Stimulated activated CD4-positive, alpha-beta T cell treated with anti-CD3 and anti-CD28 coated beads, Interleukin-12 subunit alpha, Interleukin-12 subunit beta, amount 100 ng/mL, for 24 hours (primary cell): ENCODE measurements at regions not wholly inside any gene's neighbourhood (a gene's known extent, or its start where the extent isn't known, plus 50 kb on each side); places are given as distances from the start of the nearest gene placed in this dataset.
"Not testable (repeated sequence)": the region's sequence is repeated elsewhere in the genome, so short reads cannot be mapped to it uniquely, and the experiment has no call there.

ENCODE experiments used
- DNase-seq, 2 experiments: peaks; one replicate each; pipeline ENCODE4 v3.0.0-alpha.2; 2020; ENCODE audit warnings: low read depth in 2 of 2

DNA sequence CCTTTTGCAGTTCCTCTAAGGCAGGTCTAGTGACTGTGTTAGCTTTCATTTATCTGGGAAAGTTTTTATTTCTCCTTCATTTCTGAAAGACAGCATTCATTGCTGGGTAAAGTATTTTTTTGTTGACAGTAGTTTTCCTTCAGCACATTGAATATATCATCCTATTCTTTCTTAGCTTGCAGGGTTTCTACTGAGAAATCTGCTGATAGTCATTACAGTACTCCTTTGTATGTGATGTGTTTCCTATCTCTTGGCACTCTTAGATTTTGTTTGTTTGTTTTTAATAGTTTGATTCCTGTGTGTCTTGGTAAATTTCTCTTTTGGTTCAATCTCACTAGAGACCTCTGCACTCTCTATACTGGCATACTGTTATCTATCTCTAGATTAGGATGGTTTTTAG, 1667.9 kb downstream of the SLITRK1 start:
- no peak for DNase-seq

DNA sequence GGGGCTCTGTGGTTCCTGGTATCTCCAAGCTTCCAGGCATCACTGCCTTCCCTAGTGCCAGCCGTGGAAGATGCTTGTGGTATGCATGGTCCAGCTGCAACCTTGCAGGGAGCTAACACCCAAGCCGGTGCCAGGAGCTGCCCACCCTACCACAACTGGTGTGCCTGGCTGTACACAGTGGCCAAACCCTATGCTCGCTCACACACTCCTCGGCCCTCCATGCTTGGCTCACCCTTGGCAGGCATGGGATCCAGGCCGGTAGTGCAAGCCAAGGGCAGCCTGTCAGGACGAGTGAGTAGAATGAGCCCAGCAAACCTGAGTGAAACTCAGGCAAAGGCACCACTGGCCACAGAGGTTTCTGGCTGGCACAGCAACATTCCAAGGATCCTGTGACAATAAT, 1676.0 kb downstream of the SLITRK1 start:
- DNase-seq, result no peak

DNA sequence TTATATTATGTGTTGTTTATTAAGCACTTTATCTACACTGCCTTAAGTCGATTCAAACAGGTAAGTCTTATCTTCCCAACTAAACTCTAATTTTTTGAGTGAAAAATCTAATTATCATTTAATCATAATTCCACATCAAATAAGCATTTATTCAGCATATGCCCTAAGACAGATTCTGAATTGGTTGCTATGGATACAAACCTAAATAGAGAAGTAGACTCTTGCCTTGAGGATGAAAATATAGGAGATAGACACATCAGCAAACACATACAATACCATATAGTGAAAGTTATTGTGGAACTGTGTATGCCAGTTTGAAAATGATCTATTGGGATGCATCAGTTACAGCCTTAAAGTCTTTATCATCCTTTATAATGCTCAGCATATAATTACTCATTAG, 1679.9 kb downstream of the SLITRK1 start:
- no peak for DNase-seq

DNA sequence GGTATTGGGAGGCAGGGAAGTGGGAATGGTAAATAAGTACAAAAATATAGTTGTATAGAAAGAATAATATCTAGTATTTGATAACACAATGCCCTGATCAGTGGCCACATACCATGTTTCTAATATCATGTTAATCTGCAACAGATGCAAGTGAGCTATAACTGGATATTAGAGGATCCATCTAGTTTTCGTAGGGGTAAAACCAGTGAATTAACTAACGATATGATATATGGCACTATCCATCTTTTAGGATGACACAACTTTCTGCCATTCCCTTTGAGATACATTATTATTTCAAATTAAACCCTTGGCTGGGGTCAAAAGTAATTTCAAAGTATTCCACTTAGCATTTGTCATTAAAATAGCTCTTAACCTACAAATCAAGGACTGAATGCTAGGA, 1686.2 kb downstream of the SLITRK1 start:
- DNase-seq, result no peak

DNA sequence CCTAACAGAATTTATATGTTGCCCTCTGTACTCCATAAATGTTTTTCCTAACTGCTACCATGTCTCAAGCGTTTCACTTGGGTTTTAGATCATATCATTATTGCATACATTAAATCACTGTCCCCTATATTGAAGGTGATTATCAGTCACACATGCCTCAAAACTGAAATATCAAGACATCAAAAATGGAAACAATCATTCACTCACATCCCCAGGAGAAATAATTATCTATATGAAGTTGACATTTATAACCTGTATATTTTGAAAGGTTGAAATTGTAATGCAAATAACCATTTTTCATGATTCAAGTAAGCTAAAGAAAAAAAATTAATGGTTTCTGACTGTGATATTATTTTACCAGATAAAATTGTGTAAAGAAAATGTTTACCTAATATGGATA, 1695.0 kb downstream of the SLITRK1 start:
- no peak for DNase-seq

DNA sequence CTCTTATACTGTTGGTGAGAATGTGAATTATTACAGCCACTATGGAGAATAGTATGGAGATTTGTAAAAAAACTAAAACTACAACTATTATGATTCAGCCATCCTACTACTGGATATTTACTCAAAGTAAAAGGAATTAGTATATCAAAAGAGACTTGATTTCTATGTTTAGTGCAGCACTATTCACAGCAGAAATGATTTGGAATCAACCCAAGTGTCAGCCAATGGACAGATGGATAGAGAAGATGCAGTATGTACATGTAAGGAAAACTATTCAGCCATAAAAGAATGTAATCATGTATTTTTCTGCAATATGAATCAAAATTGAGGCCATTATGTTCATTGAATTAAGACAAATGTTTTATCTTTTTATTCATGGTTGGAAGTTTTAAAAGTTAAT, 1705.5 kb downstream of the SLITRK1 start:
- DNase-seq, result no peak

DNA sequence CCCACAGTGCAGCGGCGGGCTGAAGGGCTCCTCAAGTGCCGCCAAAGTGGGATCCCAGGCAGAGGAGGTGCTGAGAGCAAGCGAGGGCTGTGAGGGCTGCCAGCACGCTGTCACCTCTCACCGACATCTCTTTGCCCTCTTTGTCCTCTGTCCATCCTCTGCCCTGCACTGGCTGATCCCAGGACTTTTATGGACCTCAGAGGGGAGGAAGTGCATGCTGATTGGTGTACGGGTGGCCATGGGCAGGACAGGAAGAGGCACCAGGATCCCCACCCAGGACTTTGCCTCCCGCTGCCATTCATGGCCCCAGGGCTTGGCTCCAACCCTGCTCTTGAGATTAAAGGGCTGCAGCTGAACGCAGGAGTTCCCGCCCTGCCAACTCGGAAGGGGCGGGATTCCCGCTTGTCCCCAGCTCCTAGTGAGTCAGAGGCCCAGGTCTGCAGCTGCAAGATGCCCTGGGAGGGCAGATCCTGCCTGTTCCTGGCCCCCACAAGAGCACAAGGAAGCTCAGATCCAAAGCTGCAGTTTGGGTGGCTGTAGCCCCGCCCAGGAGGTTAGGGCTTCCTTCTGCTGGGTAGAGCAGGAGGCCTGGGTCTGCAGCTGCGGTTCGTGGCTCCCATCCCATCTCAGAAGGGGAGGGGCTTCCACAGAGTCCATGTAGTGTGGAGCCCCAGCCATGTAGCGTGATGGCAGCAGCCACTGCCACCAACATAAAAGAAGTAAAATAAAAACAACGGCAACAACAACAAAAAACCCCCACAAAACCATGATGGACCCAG, 1716.7 kb downstream of the SLITRK1 start:
- no peak for DNase-seq

DNA sequence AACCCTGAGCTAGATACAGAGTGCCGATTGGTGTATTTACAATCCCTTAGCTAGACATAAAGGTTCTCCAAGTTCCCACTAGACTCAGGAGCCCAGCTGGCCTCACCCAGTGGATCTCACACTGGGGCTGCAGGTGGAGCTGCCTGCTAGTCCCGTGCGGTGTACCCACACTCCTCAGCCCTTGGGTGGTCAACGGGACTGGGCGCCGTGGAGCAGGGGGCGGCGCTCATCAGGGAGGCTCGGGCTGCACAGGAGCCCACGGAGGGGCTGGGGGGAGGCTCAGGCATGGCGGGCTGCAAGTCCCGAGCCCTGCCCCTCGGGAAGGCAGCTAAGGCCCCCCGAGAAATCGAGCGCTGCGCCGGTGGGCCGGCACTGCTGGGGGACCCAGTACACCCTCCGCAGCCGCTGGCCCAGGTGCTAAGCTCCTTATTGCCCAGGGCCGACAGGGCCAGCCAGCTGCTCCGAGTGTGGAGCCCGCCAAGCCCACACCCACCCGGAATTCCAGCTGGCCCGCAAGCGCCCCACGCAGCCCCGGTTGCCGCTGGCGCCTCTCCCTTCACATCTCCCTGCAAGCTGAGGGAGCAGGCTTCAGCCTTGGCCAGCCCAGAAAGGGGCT, 1717.4 kb downstream of the SLITRK1 start:
- DNase-seq, result not testable (repeated sequence)

DNA sequence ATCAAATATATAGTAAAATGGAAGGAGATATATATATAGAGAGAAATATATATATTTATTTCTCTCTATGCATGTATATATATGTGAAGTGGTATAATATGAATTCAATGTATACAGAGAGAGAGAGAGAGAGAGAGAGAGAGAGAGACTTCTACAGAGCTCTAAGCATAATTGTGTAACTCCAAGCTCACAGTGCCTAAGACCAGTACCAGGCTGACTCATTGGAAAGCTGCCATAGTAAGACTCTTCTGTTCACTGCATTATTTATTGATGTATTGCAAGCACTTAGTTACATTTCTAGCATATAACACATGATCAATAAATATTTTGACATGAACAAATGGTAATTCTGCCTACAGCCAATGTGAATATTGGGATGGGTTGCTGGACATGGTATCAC, 1734.7 kb downstream of the SLITRK1 start:
- no peak for DNase-seq

DNA sequence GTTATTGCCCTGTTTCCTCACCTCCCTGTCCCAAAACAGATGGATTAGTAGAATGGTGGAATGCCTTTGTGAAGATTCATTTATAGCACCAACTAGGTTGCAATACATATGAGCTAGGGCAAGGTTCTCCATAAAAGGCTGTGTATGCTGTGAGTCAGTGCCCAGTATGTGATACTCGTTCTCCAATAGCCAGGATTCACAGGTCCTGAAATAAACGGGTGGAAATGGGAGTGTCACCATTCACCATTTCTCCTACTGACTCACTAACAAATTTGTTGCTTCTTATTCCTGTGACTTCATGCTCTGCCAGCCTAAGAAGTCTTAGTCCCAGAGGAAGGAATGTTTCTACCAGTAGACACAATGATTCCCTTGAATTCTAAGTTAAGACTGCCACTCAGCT, 1745.4 kb downstream of the SLITRK1 start:
- DNase-seq, result no peak

DNA sequence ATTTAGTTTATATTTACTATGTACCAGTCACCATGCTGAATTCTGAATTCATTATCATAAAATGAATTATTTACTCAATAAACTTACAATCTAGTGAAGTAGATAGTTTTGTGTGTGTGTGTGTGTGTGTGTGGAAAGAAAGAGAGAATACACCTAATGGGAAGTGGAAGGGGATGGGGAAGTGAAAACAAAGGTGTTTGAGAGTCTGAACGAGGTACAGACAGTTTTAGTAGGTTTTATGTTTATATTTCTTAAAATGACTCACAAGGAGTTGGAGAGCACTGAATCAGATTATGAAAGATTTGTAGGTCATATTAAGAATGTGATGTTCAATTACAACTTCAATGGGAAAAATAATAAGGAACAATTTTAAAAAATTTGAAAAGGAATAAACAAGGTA, 1753.0 kb downstream of the SLITRK1 start:
- DNase-seq, result no peak

DNA sequence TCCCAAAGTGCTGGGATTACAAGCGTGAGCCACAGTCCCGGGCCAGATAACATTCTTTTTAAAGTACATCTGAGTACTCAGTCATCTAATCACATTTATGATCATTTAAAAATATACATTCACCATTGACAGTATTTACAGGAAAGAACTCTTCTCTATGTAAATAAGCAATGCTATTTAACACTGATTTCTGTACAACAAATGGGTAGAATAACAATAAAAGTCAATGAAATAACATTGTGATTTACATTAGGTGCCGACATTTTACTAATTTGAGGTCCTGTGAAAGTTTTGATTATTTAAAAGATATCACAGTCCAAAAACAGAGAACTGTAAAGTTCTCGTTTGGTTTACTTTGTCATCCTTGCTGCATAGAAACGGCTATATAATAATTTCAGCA, 1763.7 kb downstream of the SLITRK1 start:
- DNase-seq, result no peak

DNA sequence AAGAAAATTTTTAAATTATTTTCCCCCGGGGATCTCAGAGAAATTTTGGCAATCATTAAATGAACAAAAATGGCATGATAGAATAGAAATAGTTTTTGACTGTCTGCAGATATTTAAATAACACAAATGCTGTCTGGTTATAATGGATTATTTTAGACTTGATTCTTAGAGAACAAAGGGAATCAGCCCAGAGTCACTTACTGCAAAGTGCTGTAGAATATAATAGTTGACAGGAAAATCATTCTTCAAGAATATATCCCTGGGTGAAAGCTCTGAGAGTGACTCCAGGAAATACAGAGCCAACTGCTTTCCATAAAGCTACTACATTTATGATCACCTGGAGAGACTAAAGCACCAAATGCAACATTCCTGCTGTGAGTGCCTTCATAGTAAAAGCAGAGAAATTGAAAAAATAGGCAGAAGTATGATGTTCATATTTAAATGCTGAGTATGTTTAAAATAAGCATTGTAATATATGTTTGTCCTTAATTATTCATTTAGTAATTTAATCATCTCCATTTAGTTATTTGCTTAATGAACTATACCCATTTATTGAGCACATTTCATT, 1765.8 kb downstream of the SLITRK1 start:
- DNase-seq, result no peak

DNA sequence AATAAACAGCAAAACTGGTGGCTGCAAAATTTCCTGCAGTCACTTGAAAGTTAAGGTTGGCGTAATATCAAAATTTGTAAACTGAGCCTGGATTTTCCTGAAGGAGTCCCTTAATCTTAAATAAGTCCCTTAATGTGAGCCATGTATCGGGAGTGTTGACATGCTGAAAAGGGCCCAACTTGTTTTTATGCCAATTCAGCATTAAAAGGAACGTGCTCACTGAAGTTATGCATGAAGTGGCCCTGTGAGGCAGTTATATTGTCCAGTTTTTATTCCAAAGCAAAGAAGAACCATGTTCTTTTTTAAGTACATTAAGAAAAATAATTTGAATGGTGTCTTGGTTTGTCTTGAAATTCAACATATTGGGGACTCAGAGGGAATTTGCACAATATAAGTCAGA, 1766.9 kb downstream of the SLITRK1 start:
- no peak for DNase-seq

DNA sequence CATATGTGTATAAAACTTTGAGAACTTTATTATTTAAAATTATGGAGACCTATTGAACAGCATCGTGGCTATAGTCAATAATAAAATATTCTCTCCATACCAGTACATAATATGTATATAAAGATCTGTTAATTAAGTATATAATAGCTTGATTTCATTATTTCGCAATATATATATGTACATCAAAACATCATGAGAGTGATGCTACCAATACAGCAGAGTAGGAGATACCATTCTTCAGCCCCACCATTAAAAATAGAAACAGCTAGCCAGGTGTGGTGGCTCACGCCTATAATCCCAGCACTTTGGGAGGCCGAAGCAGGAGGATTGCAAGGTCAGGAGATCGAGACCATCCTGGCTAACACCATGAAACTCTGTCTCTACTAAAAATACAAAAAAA, 1755.3 kb upstream of the SPRY2 start:
- DNase-seq, result no peak

DNA sequence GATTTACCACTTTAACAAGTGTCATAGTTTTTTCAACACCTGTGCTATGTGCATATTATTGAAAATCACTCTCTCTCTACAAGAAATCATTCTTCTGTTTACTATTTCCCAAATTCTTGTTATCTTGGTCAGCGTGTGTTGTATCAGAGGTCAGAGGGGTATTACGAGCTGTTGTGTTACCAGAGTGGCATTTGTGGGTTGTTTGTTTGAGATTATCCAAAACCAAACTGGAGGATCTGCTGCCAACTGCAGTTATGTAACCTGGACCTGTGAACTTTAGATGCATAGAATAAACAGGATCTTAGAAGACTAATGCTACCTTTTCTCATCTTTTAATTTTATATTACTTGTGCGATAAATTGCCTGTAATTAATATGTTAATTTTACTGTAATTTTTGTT, 1751.4 kb upstream of the SPRY2 start:
- DNase-seq, result no peak

DNA sequence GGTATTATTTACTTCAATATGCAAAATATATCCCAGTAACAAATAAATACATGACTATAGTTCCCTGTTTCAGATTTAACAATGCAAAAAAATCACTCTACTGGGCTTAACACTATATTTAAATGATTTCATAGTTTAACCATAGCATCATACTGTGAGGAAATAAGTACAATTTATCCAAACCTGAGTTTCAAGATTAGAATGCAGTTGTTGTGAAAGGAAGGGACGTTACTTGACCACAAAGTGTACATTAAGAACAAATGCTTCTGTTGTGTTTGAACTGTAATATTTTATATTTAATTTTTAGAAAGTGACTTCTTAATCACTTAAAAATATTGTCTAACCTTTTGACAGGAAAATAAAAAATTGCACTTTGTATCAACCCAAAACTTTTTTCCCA, 1747.9 kb upstream of the SPRY2 start:
- no peak for DNase-seq

DNA sequence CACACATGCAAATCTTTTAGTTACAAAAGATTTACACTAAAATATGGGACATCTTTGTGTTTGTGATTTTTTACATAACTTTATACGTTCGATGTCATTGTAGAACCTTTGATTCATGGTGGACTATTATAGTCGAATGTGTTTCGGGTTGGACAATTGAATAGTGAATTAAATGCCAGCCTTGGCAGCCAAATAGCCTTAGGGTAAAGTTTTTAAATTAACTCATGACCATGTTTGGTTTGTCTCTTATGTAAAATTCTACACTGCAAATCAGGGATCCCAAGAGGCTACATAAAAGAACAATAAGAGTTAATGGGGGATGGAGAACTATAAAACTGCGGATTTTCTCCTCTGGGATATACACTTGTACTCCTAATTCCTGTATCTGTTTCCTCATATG, 1735.6 kb upstream of the SPRY2 start:
- no peak for DNase-seq

DNA sequence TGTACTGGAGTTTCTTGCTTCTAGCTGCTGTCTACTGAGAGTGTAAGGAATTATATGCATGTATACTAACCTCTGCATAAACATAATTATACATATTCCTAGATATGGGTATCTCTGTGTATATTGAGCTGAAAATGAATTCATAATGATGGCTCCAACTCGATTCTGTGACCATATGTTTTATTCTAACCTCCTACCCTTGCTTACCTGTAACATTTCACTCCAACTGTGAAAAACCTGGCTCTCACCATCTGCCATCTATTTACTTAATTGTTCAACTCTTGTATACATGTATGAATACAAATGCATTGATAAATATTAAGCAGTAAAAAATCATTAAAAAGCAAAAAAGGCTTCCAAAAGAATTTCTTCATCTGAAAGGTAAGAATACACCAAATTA, 1729.5 kb upstream of the SPRY2 start:
- DNase-seq, result no peak

DNA sequence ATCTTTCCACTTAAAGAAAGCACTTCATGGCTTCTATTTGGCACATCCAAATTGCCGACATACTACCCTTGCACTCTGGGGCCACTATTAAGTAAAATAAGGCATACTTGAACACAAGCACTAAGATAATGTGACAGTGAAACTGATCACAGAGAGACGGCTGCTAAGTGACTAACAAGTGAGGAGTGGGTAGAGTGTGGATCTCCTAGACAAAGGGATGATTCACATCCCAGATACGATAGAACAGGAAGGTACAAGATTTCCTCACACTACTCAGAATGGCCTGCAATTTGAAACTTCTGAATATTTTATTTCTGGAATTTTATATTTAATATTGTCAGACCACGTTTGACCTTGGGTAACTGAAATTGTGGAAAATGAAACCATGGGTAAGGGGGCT, 1721.8 kb upstream of the SPRY2 start:
- DNase-seq, result no peak

DNA sequence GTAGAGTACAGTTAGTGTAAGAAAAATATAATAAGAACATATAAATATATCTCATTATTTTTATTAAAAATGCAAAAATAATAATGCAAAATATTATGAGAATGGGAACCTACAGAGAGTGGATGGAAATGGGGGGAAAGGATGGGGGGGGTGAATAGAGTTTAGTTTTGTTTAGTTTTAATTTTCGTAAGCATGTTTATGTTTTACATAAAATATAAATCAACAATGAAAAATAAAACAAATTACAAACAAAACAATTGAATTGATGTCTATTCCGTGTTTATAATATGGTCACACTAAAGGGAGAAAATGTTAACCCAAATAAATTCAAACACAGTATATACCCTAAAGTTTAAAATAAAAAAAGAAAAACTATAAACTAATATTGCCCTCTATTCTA, 1717.4 kb upstream of the SPRY2 start:
- no peak for DNase-seq

DNA sequence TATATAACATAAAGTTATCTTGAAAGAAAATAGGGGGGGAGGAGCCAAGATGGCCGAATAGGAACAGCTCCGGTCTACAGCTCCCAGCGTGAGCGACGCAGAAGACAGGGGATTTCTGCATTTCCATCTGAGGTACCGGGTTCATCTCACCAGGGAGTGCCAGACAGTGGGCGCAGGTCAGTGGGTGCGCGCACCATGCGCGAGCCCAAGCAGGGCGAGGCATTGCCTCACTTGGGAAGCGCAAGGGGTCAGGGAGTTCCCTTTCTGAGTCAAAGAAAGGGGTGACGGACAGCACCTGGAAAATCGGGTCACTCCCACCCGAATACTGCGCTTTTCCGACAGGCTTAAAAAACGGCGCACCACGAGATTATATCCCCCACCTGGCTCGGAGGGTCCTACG, 1704.4 kb upstream of the SPRY2 start:
- not testable (repeated sequence) for DNase-seq

DNA sequence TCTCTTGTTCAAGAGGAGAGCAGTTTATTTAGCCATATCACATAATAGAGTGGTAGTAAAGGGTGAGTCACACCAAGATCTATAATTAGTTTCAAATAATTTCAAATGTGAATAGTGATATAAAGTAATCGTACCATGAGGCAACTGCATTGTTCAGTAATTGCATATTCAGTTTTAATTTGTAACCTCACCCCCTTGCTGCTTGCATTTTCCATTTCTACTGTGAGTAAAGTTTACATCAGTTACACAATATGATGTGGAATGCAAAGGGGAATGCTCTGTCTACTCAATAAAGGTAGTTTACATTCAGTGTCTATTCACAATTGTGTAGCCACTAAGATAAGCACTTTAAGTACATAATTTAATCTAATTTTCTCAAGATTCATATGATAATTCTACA, 1695.7 kb upstream of the SPRY2 start:
- DNase-seq, result no peak

DNA sequence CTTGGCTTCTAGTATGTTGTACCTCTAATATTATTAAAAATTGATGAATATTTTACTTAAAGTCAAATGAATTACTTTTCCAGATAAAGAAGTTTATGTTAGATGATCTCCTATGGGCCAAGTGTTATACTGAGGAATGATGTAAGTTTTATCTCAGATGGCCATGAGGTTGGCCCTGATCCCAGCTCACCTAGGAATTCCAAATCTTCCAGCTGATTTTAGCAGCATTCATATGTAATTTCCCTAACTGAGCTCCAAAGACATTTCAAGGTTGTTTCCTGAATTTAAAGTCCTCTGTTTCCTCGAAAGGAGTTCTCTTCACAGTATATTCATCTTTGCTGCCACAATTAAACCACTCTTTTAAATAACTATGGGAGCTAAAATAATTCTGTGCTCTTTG, 1670.4 kb upstream of the SPRY2 start:
- DNase-seq, result no peak
